ENCODE measurements at regions not wholly inside any gene's neighbourhood (a gene's known extent, or its start where the extent isn't known, plus 50 kb on each side); places are given as distances from the start of the nearest gene placed in this dataset.
A peak's percentile ranks its signal among the peaks of the same experiment; 100 is the strongest.

DNA sequence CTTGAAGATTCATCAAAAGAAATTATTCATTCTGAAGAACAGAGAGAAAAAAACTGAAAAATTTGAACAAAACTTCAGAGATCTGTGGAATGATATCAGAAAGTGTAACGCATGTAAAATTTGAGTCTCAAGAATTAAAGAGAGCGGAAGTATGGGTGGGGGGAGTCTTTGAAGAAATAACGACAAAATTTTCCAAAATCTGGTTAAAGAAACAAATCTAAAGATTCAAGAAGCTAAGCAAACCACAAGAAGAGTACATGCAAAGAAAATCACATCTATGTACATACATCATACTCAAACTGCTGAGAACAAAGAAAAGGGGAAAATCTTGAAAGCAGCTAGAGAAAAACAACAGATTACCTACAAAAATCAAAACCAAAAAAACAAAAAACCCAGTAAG lies 149.4 kb upstream of the TBCA start:
- H3K9me3 ChIP-seq (ENCODE audit: control insufficient read depth, low read depth, low read length): no peaks in the 10 kb centered on the region
- H4K20me1 ChIP-seq (ENCODE audit: control insufficient read depth, extremely low read depth, insufficient read depth, low read length): no peaks in the 10 kb centered on the region
- no peak overlapping the region for H2AFZ ChIP-seq (ENCODE audit: control insufficient read depth, low read length)
- no peak overlapping the region for H3K9ac ChIP-seq (ENCODE audit: control insufficient read depth, extremely low read depth, insufficient read depth, low read length)
- no peak overlapping the region for H3K4me3 ChIP-seq (ENCODE audit: control insufficient read depth in 2 of 3, extremely low read depth in 1 of 3, insufficient read depth in 2 of 3, low read depth in 1 of 3, low read length in 3 of 3)
- H3K79me2 ChIP-seq (ENCODE audit: control insufficient read depth, insufficient read depth, low read length): no peaks in the 10 kb centered on the region
- no peak for DNase-seq (ENCODE audit: low read depth, low spot score)
- dilution Hi-C loops (cut with MboI; ENCODE audit: extremely low pct_ligation_motif_present, low sequenced_read_pairs): no loop called here
- no peaks in the 10 kb centered on the region for H3K36me3 ChIP-seq (ENCODE audit: control insufficient read depth in 2 of 2, extremely low read depth in 1 of 2, insufficient read depth in 2 of 2, low read length in 2 of 2)
- no peaks in the 10 kb centered on the region for H3K9me1 ChIP-seq (ENCODE audit: control insufficient read depth, extremely low read depth, insufficient read depth, low read length)
- no peak overlapping the region for H3K27ac ChIP-seq (ENCODE audit: control insufficient read depth, insufficient read depth, low read length)
- no peak overlapping the region for H3K4me2 ChIP-seq (ENCODE audit: control insufficient read depth, extremely low read depth, insufficient read depth, low read depth, low read length)
- H3K27me3 ChIP-seq (ENCODE audit: control insufficient read depth, extremely low read depth, insufficient read depth, low read length): peaks cover 14% of the 10 kb centered on the region
- TF ChIP-seq, protein P1, sequence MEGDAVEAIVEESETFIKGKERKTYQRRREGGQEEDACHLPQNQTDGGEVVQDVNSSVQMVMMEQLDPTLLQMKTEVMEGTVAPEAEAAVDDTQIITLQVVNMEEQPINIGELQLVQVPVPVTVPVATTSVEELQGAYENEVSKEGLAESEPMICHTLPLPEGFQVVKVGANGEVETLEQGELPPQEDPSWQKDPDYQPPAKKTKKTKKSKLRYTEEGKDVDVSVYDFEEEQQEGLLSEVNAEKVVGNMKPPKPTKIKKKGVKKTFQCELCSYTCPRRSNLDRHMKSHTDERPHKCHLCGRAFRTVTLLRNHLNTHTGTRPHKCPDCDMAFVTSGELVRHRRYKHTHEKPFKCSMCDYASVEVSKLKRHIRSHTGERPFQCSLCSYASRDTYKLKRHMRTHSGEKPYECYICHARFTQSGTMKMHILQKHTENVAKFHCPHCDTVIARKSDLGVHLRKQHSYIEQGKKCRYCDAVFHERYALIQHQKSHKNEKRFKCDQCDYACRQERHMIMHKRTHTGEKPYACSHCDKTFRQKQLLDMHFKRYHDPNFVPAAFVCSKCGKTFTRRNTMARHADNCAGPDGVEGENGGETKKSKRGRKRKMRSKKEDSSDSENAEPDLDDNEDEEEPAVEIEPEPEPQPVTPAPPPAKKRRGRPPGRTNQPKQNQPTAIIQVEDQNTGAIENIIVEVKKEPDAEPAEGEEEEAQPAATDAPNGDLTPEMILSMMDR (optimal IDR thresholded peaks at IDR 0.05 in 1 of 3, IDR thresholded peaks at IDR 0.05 in 1 of 3, conservative IDR thresholded peaks at IDR 0.05 in 1 of 3; ENCODE audit: extremely low read depth in 1 of 3, insufficient read depth in 2 of 3, low read length in 3 of 3): no peak
- TF ChIP-seq EZH2 (IDR thresholded peaks at IDR 0.05; ENCODE audit: low read length): no peak
- FAIRE-seq: no peak
- peaks cover 14% of the 10 kb centered on the region for H3K4me1 ChIP-seq (ENCODE audit: control insufficient read depth, extremely low read depth, insufficient read depth, low read length)

DNA sequence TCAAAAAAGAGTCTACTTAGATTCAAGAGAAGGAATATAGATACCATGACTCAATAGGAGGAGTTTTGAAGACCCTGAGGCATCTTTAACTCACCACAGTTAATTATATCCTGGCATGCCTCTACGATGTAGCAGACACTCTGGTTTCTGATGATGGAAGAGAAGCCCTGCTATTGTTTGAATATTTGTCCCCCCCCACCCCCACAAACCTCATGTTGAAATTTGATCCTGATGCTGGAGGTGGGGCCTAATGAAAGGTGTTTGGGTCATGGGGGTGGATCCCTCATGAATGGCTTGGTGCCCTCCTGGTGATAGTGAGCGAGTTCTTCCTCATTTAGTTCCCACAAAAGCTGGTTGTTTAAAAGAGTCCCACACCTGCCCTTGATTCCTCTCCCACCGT lies 147.9 kb upstream of the TBCA start:
- Histone ChIP-seq H3K27ac (ENCODE audit: control insufficient read depth, insufficient read depth, low read length) (peak overlapping the region; percentile 14), H3K4me2 (ENCODE audit: control insufficient read depth, extremely low read depth, insufficient read depth, low read depth, low read length) (peak overlapping the region; percentile 58), H3K79me2 (ENCODE audit: control insufficient read depth, insufficient read depth, low read length) (no peaks in the 10 kb centered on the region), H2AFZ (ENCODE audit: control insufficient read depth, low read length) (no peak overlapping the region), H3K4me3 (ENCODE audit: control insufficient read depth in 2 of 3, extremely low read depth in 1 of 3, insufficient read depth in 2 of 3, low read depth in 1 of 3, low read length in 3 of 3) (no peak overlapping the region), H3K9me3 (ENCODE audit: control insufficient read depth, low read depth, low read length) (no peaks in the 10 kb centered on the region), H3K4me1 (ENCODE audit: control insufficient read depth, extremely low read depth, insufficient read depth, low read length) (peaks cover 14% of the 10 kb centered on the region), H4K20me1 (ENCODE audit: control insufficient read depth, extremely low read depth, insufficient read depth, low read length) (no peaks in the 10 kb centered on the region), H3K9me1 (ENCODE audit: control insufficient read depth, extremely low read depth, insufficient read depth, low read length) (no peaks in the 10 kb centered on the region), H3K36me3 (ENCODE audit: control insufficient read depth in 2 of 2, extremely low read depth in 1 of 2, insufficient read depth in 2 of 2, low read length in 2 of 2) (no peaks in the 10 kb centered on the region), H3K27me3 (ENCODE audit: control insufficient read depth, extremely low read depth, insufficient read depth, low read length) (peaks cover 4% of the 10 kb centered on the region), H3K9ac (ENCODE audit: control insufficient read depth, extremely low read depth, insufficient read depth, low read length) (no peak overlapping the region)
- FAIRE-seq: peak; percentile 75
- peak; percentile 11 for DNase-seq (ENCODE audit: low read depth, low spot score)
- TF ChIP-seq, protein P1 (optimal IDR thresholded peaks at IDR 0.05 in 1 of 3, IDR thresholded peaks at IDR 0.05 in 1 of 3, conservative IDR thresholded peaks at IDR 0.05 in 1 of 3; ENCODE audit: extremely low read depth in 1 of 3, insufficient read depth in 2 of 3, low read length in 3 of 3): no peak
- TF ChIP-seq EZH2 (IDR thresholded peaks at IDR 0.05; ENCODE audit: low read length): no peak
- dilution Hi-C loops (cut with MboI; ENCODE audit: extremely low pct_ligation_motif_present, low sequenced_read_pairs): no loop called here

Data from keratinocyte (primary cell).